Chondrocyte (in vitro differentiated cells): ENCODE measurements at regions not wholly inside any gene's neighbourhood (a gene's known extent, or its start where the extent isn't known, plus 50 kb on each side); places are given as distances from the start of the nearest gene placed in this dataset.

Experiments used
- DNase-seq: peaks from one replicate; pipeline ENCODE4 v3.0.0; 2021; ENCODE audit warnings: mixed read lengths, low spot score
- H3K27ac Mint-ChIP-seq: one replicate; pipeline ENCODE4 v1.8.0; 2021; ENCODE audit warnings: mild to moderate bottlenecking, moderate library complexity, mixed read lengths; ENCODE audit not compliant: unreplicated experiment
- H3K27me3 Mint-ChIP-seq: 2 replicates; pipeline ENCODE4 v1.8.0; 2021; ENCODE audit warnings: low read depth, mixed read lengths
- H3K36me3 Mint-ChIP-seq: 2 replicates; pipeline ENCODE4 v1.8.0; 2021; ENCODE audit warnings: low read depth, mixed read lengths
- H3K4me1 Mint-ChIP-seq: 2 replicates; pipeline ENCODE4 v1.8.0; 2021; ENCODE audit warnings: low read depth, mild to moderate bottlenecking, mixed read lengths
- H3K4me3 Mint-ChIP-seq: one replicate; pipeline ENCODE4 v1.8.0; 2021; ENCODE audit warnings: mild to moderate bottlenecking, moderate library complexity, mixed read lengths; ENCODE audit not compliant: unreplicated experiment
- H3K9me3 Mint-ChIP-seq: 2 replicates; pipeline ENCODE4 v1.8.0; 2021; ENCODE audit warnings: low read depth, mixed read lengths
- CTCF ChIP-seq: fragments of 200-600 bp; sonication (generic); IDR thresholded peaks from 2 replicates; pipeline ENCODE4 v1.5.0; 2021; ENCODE audit warnings: antibody characterized with exemption, mild to moderate bottlenecking, moderate library complexity

GRCh38 chr15:98322581-98322980 lies 325.8 kb upstream of the IGF1R start:
- Mint-ChIP-seq H3K36me3 (no peaks in the 10 kb centered on the region), H3K27ac (no peak overlapping the region), H3K27me3 (peaks cover 4% of the 10 kb centered on the region), H3K4me1 (no peaks in the 10 kb centered on the region), H3K4me3 (no peak overlapping the region), H3K9me3 (peaks cover 4% of the 10 kb centered on the region)
- no peak for TF ChIP-seq CTCF
- no peak for DNase-seq

- H3K4me1 Mint-ChIP-seq: no peaks in the 10 kb centered on the region
- no peak for TF ChIP-seq CTCF
- H3K27me3 Mint-ChIP-seq: peaks cover 4% of the 10 kb centered on the region
- H3K36me3 Mint-ChIP-seq: no peaks in the 10 kb centered on the region
- DNase-seq: no peak
- H3K9me3 Mint-ChIP-seq: no peaks in the 10 kb centered on the region
- H3K27ac Mint-ChIP-seq: no peak overlapping the region
- H3K4me3 Mint-ChIP-seq: no peak overlapping the region
These were observed 323.9 kb upstream of the IGF1R start for GRCh38 chr15:98324341-98324970.

- DNase-seq: no peak
- Mint-ChIP-seq H3K27ac (no peak overlapping the region), H3K27me3 (peaks cover 6% of the 10 kb centered on the region), H3K36me3 (no peaks in the 10 kb centered on the region), H3K9me3 (no peaks in the 10 kb centered on the region), H3K4me1 (no peaks in the 10 kb centered on the region), H3K4me3 (no peak overlapping the region)
- TF ChIP-seq CTCF: no peak
These were observed 321.5 kb upstream of the IGF1R start for GRCh38 chr15:98326804-98327203.

GRCh38 chr15:98330258-98330657 lies 318.1 kb upstream of the IGF1R start:
- no peaks in the 10 kb centered on the region for H3K9me3 Mint-ChIP-seq
- H3K4me3 Mint-ChIP-seq: no peak overlapping the region
- DNase-seq: no peak
- no peaks in the 10 kb centered on the region for H3K36me3 Mint-ChIP-seq
- H3K4me1 Mint-ChIP-seq: no peaks in the 10 kb centered on the region
- H3K27ac Mint-ChIP-seq: no peak overlapping the region
- no peak for TF ChIP-seq CTCF
- peaks cover 24% of the 10 kb centered on the region for H3K27me3 Mint-ChIP-seq

GRCh38 chr15:98330692-98331435 lies 317.5 kb upstream of the IGF1R start:
- DNase-seq: no peak
- H3K9me3 Mint-ChIP-seq: no peaks in the 10 kb centered on the region
- no peak overlapping the region for H3K4me3 Mint-ChIP-seq
- peaks cover 27% of the 10 kb centered on the region for H3K27me3 Mint-ChIP-seq
- H3K4me1 Mint-ChIP-seq: no peaks in the 10 kb centered on the region
- no peak overlapping the region for H3K27ac Mint-ChIP-seq
- no peak for TF ChIP-seq CTCF
- H3K36me3 Mint-ChIP-seq: no peaks in the 10 kb centered on the region
